Neural progenitor cell (in vitro differentiated cells): ENCODE measurements at regions not wholly inside any gene's neighbourhood (a gene's known extent, or its start where the extent isn't known, plus 50 kb on each side); places are given as distances from the start of the nearest gene placed in this dataset.

Experiments used
- EZH2 ChIP-seq: fragments of 200-600 bp; sonication (generic); IDR thresholded peaks from 2 replicates; pipeline ENCODE4 v1.6.1; 2017; ENCODE audit warnings: antibody characterized with exemption, mild to moderate bottlenecking, moderate library complexity
- EZH2phosphoT487 ChIP-seq: fragments of 200-600 bp; sonication (generic); IDR thresholded peaks from 2 replicates; pipeline ENCODE4 v1.6.1; 2017; ENCODE audit warnings: antibody characterized with exemption
- TF ChIP-seq, protein P1 (sequence below): fragments of 200-600 bp; sonication (generic); IDR thresholded peaks from 2 replicates; pipeline ENCODE4 v1.5.1; 2017; ENCODE audit warnings: antibody characterized with exemption, mild to moderate bottlenecking

GRCh38 chr18:73841661-73842060 lies 306.0 kb downstream of the FBXO15 start:
- TF ChIP-seq, protein P1, sequence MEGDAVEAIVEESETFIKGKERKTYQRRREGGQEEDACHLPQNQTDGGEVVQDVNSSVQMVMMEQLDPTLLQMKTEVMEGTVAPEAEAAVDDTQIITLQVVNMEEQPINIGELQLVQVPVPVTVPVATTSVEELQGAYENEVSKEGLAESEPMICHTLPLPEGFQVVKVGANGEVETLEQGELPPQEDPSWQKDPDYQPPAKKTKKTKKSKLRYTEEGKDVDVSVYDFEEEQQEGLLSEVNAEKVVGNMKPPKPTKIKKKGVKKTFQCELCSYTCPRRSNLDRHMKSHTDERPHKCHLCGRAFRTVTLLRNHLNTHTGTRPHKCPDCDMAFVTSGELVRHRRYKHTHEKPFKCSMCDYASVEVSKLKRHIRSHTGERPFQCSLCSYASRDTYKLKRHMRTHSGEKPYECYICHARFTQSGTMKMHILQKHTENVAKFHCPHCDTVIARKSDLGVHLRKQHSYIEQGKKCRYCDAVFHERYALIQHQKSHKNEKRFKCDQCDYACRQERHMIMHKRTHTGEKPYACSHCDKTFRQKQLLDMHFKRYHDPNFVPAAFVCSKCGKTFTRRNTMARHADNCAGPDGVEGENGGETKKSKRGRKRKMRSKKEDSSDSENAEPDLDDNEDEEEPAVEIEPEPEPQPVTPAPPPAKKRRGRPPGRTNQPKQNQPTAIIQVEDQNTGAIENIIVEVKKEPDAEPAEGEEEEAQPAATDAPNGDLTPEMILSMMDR: peak; percentile 37
- no peak for TF ChIP-seq EZH2phosphoT487
- no peak for TF ChIP-seq EZH2
